ENCODE measurements at regions not wholly inside any gene's neighbourhood (a gene's known extent, or its start where the extent isn't known, plus 50 kb on each side); places are given as distances from the start of the nearest gene placed in this dataset.

- TF ChIP-seq EZH2 (IDR thresholded peaks at IDR 0.05; ENCODE audit: insufficient read depth, poor library complexity, severe bottlenecking) (no peak), EZH2phosphoT487 (IDR thresholded peaks at IDR 0.05; ENCODE audit: insufficient read depth, low read depth) (no peak)
These were observed 845.9 kb downstream of the MAT2B start for GRCh38 chr5:164351245-164351834.
